Heart right ventricle (tissue), 16 donors: ENCODE measurements at regions not wholly inside any gene's neighbourhood (a gene's known extent, or its start where the extent isn't known, plus 50 kb on each side); places are given as distances from the start of the nearest gene placed in this dataset.
"Not testable (repeated sequence)": the region's sequence is repeated elsewhere in the genome, so short reads cannot be mapped to it uniquely, and the experiment has no call there.

Source experiments
- ATAC-seq, 8 donors: fragments of 200-7000 bp; cut with Tn5 transposase; one replicate each; pipeline ENCODE4 v1.9.1; 2020; ENCODE audit warnings: mild to moderate bottlenecking in 8 of 8, moderate library complexity in 8 of 8, moderate number of reproducible peaks in 1 of 8
- DNase-seq, 2 donors: peaks; one replicate each; pipeline ENCODE4 v3.0.0-alpha.2; 2020
- H3K27ac ChIP-seq, 10 donors: fragments of 200-600 bp; sonication (generic) in 2 of 10; one replicate each; pipeline versions ENCODE4 v1.5.0 to v1.8.0; 2020 to 2022; ENCODE audit warnings: mild to moderate bottlenecking in 3 of 10
- H3K27me3 ChIP-seq, 7 donors: fragments of 200-600 bp; one replicate each; pipeline ENCODE4 v1.8.0; 2021 to 2022; ENCODE audit warnings: mild to moderate bottlenecking in 2 of 7
- H3K36me3 ChIP-seq, 9 donors: fragments of 200-600 bp; sonication (generic) in 1 of 9; one replicate each; pipeline versions ENCODE4 v1.5.0 to v1.8.0; 2020 to 2022; ENCODE audit warnings: mild to moderate bottlenecking in 2 of 9
- H3K4me1 ChIP-seq, 9 donors: fragments of 200-600 bp; sonication (generic) in 1 of 9; one replicate each; pipeline versions ENCODE4 v1.5.0 to v1.8.0; 2020 to 2022; ENCODE audit warnings: mild to moderate bottlenecking in 4 of 9
- H3K4me3 ChIP-seq, 10 donors: fragments of 200-600 bp; sonication (generic) in 2 of 10; one replicate each; pipeline versions ENCODE4 v1.5.0 to v1.8.0; 2020 to 2022; ENCODE audit warnings: mild to moderate bottlenecking in 7 of 10, moderate library complexity in 2 of 10
- H3K9me3 ChIP-seq, 11 donors: fragments of 200-600 bp in 10 of 11; sonication (generic) in 2 of 11; one replicate each; pipeline versions ENCODE4 v1.5.0 to v1.8.0; 2013 to 2022; ENCODE audit warnings: mild to moderate bottlenecking in 2 of 11, control low read depth in 1 of 11, moderate library complexity in 1 of 11
- CTCF ChIP-seq, 9 donors: fragments of 200-600 bp; sonication (generic) in 2 of 9; IDR thresholded peaks; one replicate each; pipeline versions ENCODE4 v1.5.0 to v1.8.0; 2021 to 2022; ENCODE audit warnings: antibody characterized with exemption in 9 of 9, mild to moderate bottlenecking in 5 of 9, moderate library complexity in 1 of 9
- WGBS, 2 donors: extraction: QIAGEN DNeasy Blood & Tissue Kit; methylation state at CpG; one replicate each; pipeline ENCODE4 v1.1.7; 2013; ENCODE audit warnings: inconsistent platforms in 1 of 2; 5-methylcytosine and 5-hydroxymethylcytosine counted together
- intact Hi-C, 10 donors: fragments of 100-400 bp; cut with DNase I; formaldehyde crosslinking; loops; one replicate each; pipeline versions ENCODE4 v1.11.1 to v1.14.2; 2022
- donor health status: Arrhythmogenic right ventricular cardiomyopathy.
- donor health status: ischemic (EF 13 %, LVEDD 7.1; RV severe dilation, severe dysfunction).
- donor health status: healthy with polysubstance abuse.
- donor health status: DM: no; HTN: yes; CAD: no.
- donor health status: DM: no; HTN: no; CAD: no.
- donor health status: ischemic (EF 25% LVEDD 6.9; RV normal size, moderate dysfunction).
- donor health status: ischemic (EF 25% LVEDD 5.7; RV mildly dilated, moderate dysfunction).
- donor health status: healthy.
- donor health status: DM: yes; HTN: yes; CAD: no.
- donor health status: Ischemic cardiomyopathy.
- donor health status: ischemic (EF 35%, LVEDD 5.7; RV mildly dilated, moderate dysfunction).
- donor health status: nonischemic (EF 11% LVEDD 7.7; RV severe dilation, severe dysfunction).
- donor health status: DM: yes; HTN: yes; CAD: no.
- donor health status: PGD.
- donor health status: ischemic (EF 29% LVEDD 5.4; RV normal size, mild dysfunction).
- donor health status: nonischemic (EF 23%, LVEDD 6.1; RV moderate dilation, normal function).

- ATAC-seq (peak in 1 of 8 donors; percentile 46), DNase-seq (no peak)
- H3K36me3 ChIP-seq, result no peaks in the 10 kb centered on the region
- H3K27me3 ChIP-seq, result peaks cover 0 to 23% (median 4%) of the 10 kb centered on the region in 7 donors
- TF ChIP-seq CTCF (IDR thresholded peaks at IDR 0.05), result peak in 1 of 9 donors; percentile 29
- 63 to 66% methylated on average over 7 of the region's 7 CpGs for WGBS, 2 donors
- no peak overlapping the region for H3K4me3 ChIP-seq
- H3K27ac ChIP-seq, result no peak overlapping the region
- H3K9me3 ChIP-seq, result peaks cover 0 to under 1% (median 0%) of the 10 kb centered on the region in 11 donors
- H3K4me1 ChIP-seq, result peaks cover 0 to 3% (median 0%) of the 10 kb centered on the region in 9 donors
- intact Hi-C loops, result loop anchor here in 6 of 10 donors (10.0 kb wide), 3 partner anchors 251 to 391 kb away; no protein-coding TSS in a partner anchor
These were observed 419.5 kb downstream of the TMEM121 start for GRCh38 chr14:105945896-105946295.

- Histone ChIP-seq H3K9me3 (no peaks in the 10 kb centered on the region), H3K4me1 (peaks cover 0 to 3% (median 0%) of the 10 kb centered on the region in 9 donors), H3K27ac (no peak overlapping the region), H3K4me3 (no peak overlapping the region), H3K27me3 (peaks cover 0 to 28% (median 5%) of the 10 kb centered on the region in 7 donors), H3K36me3 (no peaks in the 10 kb centered on the region)
- WGBS, 2 donors, result 68 to 73% methylated on average over 4 of the region's 4 CpGs
- DNase-seq (no peak), ATAC-seq (no peak)
- intact Hi-C loops, result loop anchor here in 6 of 10 donors (10.0 kb wide), 3 partner anchors 253 to 393 kb away; no protein-coding TSS in a partner anchor
- TF ChIP-seq CTCF (IDR thresholded peaks at IDR 0.05), result no peak
These were observed 421.2 kb downstream of the TMEM121 start for GRCh38 chr14:105947599-105947998.

- DNase-seq, H3K4me3 ChIP-seq, H3K9me3 ChIP-seq, H3K36me3 ChIP-seq, H3K27ac ChIP-seq, H3K4me1 ChIP-seq: not testable (repeated sequence)
- intact Hi-C loops, result loop anchor here in 6 of 10 donors (10.0 kb wide), 3 partner anchors 254 to 394 kb away; no protein-coding TSS in a partner anchor
- H3K27me3 ChIP-seq, result peaks cover 0 to 25% (median 5%) of the 10 kb centered on the region in 7 donors
- 59% methylated on average over 3 of the region's 3 CpGs for WGBS, 2 donors
- ATAC-seq, result peak in 2 of 8 donors; percentile 50
These were observed 422.6 kb downstream of the TMEM121 start for GRCh38 chr14:105948955-105949354.

GRCh38 chr14:105950364-105950892 is 424.0 kb downstream of the TMEM121 start:
- ATAC-seq, H3K27ac ChIP-seq, H3K4me1 ChIP-seq, H3K9me3 ChIP-seq, DNase-seq, intact Hi-C loops, H3K4me3 ChIP-seq, H3K36me3 ChIP-seq: not testable (repeated sequence)
- 58 to 63% methylated on average over 6 of the region's 6 CpGs for whole genome bisulfite sequencing, 2 donors
- peaks cover 0 to 27% (median 5%) of the 10 kb centered on the region in 7 donors for H3K27me3 ChIP-seq

GRCh38 chr14:105951399-105951798 is 425.0 kb downstream of the TMEM121 start:
- H3K27me3 ChIP-seq, result peaks cover 0 to 24% (median 4%) of the 10 kb centered on the region in 7 donors
- DNase-seq, result no peak
- peaks cover 0 to 14% (median 0%) of the 10 kb centered on the region in 11 donors for H3K9me3 ChIP-seq
- no peak for ATAC-seq
- H3K27ac ChIP-seq, result no peak overlapping the region
- TF ChIP-seq CTCF (IDR thresholded peaks at IDR 0.05), result no peak
- WGBS, 2 donors, result 55 to 61% methylated on average over 5 of the region's 5 CpGs
- no peaks in the 10 kb centered on the region for H3K36me3 ChIP-seq
- no peaks in the 10 kb centered on the region for H3K4me1 ChIP-seq
- intact Hi-C loops, result no loop called here
- no peak overlapping the region for H3K4me3 ChIP-seq
